K562 (cell line): ENCODE measurements at regions not wholly inside any gene's neighbourhood (a gene's known extent, or its start where the extent isn't known, plus 50 kb on each side); places are given as distances from the start of the nearest gene placed in this dataset.

Source experiments
- ATAC-seq: fragments of 200-7000 bp; cut with Tn5 transposase; 3 replicates; pipeline ENCODE4 v1.9.1; 2020; ENCODE audit warnings: moderate library complexity
- BruUV-seq: library from RNA; stranded (reverse); fragments of 400-500 nt; replicated peaks from 2 replicates; lab custom pipeline; 2021; lab: Mats Ljungman, UMichigan
- CTCF ChIA-PET: fragments of 300-600 bp; formaldehyde crosslinking; extraction: SDS; loops from one replicate; lab custom pipeline; 2021; ENCODE audit warnings: low intra/inter-chr PET ratio; lab: Yijun Ruan, JAX
- POLR2A ChIA-PET: fragments of 300-600, 350-650 bp; sonication (Branson Sonifier 250); formaldehyde crosslinking; extraction: SDS; loops from one replicate; lab custom pipeline; 2021; ENCODE audit warnings: antibody characterized with exemption, inconsistent platforms; lab: Yijun Ruan, JAX
- DNase-seq, 4 experiments: peaks; one replicate each; pipeline versions ENCODE4 v3.0.0 to v3.0.0-alpha.2; 2011 to 2018; ENCODE audit warnings: low spot score in 3 of 4, mixed read lengths in 3 of 4; ENCODE audit errors: extremely low read depth in 1 of 4
- FAIRE-seq: peaks from 2 replicates; lab custom pipeline; 2011; peaks lifted over from hg19 to GRCh38; lab: Jason Lieb, UNC
- H2AFZ ChIP-seq: 2 replicates; pipeline ENCODE4 v1.6.0; 2011; ENCODE audit warnings: low read depth, low read length, control low read depth, inconsistent platforms
- H3K27ac ChIP-seq: fragments of 200-600 bp; 3 replicates; pipeline ENCODE4 v1.8.0; 2011; ENCODE audit warnings: low read depth, mild to moderate bottlenecking, control low read depth, inconsistent platforms, low read length, moderate library complexity, mixed read lengths; ENCODE audit errors: extremely low read depth
- H3K27me3 ChIP-seq, 2 experiments: fragments of 300-600 bp in 1 of 2; 2 replicates in 1 of 2; 3 replicates in 1 of 2; pipeline versions ENCODE4 v1.6.0 to v1.8.0; 2011; ENCODE audit warnings: inconsistent platforms in 2 of 2, low read length in 2 of 2, mild to moderate bottlenecking in 1 of 2, mixed read lengths in 1 of 2, moderate library complexity in 1 of 2; ENCODE audit not compliant: control insufficient read depth in 2 of 2, insufficient read depth in 2 of 2
- H3K36me3 ChIP-seq: fragments of 300-600 bp; 3 replicates; pipeline ENCODE4 v1.8.0; 2011; ENCODE audit warnings: mild to moderate bottlenecking, low read length, inconsistent platforms; ENCODE audit not compliant: control insufficient read depth, insufficient read depth
- H3K4me1 ChIP-seq, 2 experiments: fragments of 200-600 bp in 1 of 2; replicated peaks in 1 of 2; 2 replicates in 1 of 2; 3 replicates in 1 of 2; pipeline versions ENCODE4 v1.5.1 to v1.8.0; 2011; ENCODE audit warnings: inconsistent platforms in 2 of 2, low read length in 2 of 2, mild to moderate bottlenecking in 1 of 2, mixed read lengths in 1 of 2, moderate library complexity in 1 of 2; ENCODE audit not compliant: control insufficient read depth in 2 of 2, insufficient read depth in 2 of 2
- H3K4me2 ChIP-seq: 2 replicates; pipeline ENCODE4 v1.6.1; 2011; ENCODE audit warnings: low read length, control low read depth, inconsistent platforms, mixed read lengths; ENCODE audit not compliant: insufficient read depth
- H3K4me3 ChIP-seq: fragments of 200-600 bp; sonication (generic), shearing (Covaris generic); 2 replicates; pipeline ENCODE4 v1.5.1; 2016; ENCODE audit warnings: control low read depth, inconsistent platforms
- H3K79me2 ChIP-seq: fragments of 200-600 bp; 3 replicates; pipeline ENCODE4 v1.8.0; 2011; ENCODE audit warnings: low read length, inconsistent platforms; ENCODE audit not compliant: control insufficient read depth, insufficient read depth
- H3K9ac ChIP-seq, 2 experiments: 2 replicates each; pipeline versions ENCODE4 v1.6.0 to v1.6.1; 2011; ENCODE audit warnings: low read depth in 2 of 2, low read length in 2 of 2, control low read depth in 1 of 2, inconsistent platforms in 1 of 2, mild to moderate bottlenecking in 1 of 2, mixed read lengths in 1 of 2; ENCODE audit not compliant: insufficient read depth in 1 of 2
- H3K9me1 ChIP-seq: one replicate; pipeline ENCODE4 v1.6.0; 2011; ENCODE audit warnings: inconsistent platforms, mild to moderate bottlenecking, low read length, moderate library complexity; ENCODE audit not compliant: control insufficient read depth, insufficient read depth
- H3K9me3 ChIP-seq: replicated peaks from 2 replicates; pipeline ENCODE4 v1.5.1; 2011; ENCODE audit warnings: low read depth, low read length, inconsistent platforms; ENCODE audit not compliant: control insufficient read depth, insufficient read depth
- H4K20me1 ChIP-seq: replicated peaks from 2 replicates; pipeline ENCODE4 v1.6.1; 2011; ENCODE audit warnings: low read length, inconsistent platforms, mixed read lengths; ENCODE audit not compliant: control insufficient read depth, insufficient read depth
- ARID1B ChIP-seq: fragments of 450-650 bp; IDR thresholded peaks from 2 replicates; pipeline ENCODE4 v1.6.1; 2016; ENCODE audit warnings: antibody characterized with exemption, mild to moderate bottlenecking, inconsistent platforms
- ATF1 ChIP-seq, 2 experiments: fragments of 450-650 bp in 1 of 2; IDR thresholded peaks; 2 replicates each; pipeline ENCODE4 v1.6.1; 2016; ENCODE audit warnings: missing compliant biosample characterization in 1 of 2, missing genetic modification characterization in 1 of 2
- HMGXB4 ChIP-seq: sonication (generic); formaldehyde crosslinking; IDR thresholded peaks from 2 replicates; pipeline ENCODE4 v1.8.1; 2023; ENCODE audit warnings: mild to moderate bottlenecking, missing genetic modification reagents
- NCOA4 ChIP-seq: fragments of 450-650 bp; IDR thresholded peaks from 2 replicates; pipeline ENCODE4 v1.6.1; 2018; ENCODE audit warnings: mild to moderate bottlenecking; ENCODE audit not compliant: partially characterized antibody
- NRF1 ChIP-seq, 2 experiments: fragments of 450-650 bp; IDR thresholded peaks in 1 of 2; conservative IDR thresholded peaks in 1 of 2; 2 replicates each; pipeline ENCODE4 v1.6.1; 2014; ENCODE audit warnings: mild to moderate bottlenecking in 2 of 2
- POLR2G ChIP-seq: fragments of 200-400 bp; formaldehyde crosslinking; IDR thresholded peaks from 2 replicates; pipeline ENCODE4 v1.6.1; 2017; ENCODE audit warnings: low read depth, mild to moderate bottlenecking, antibody characterized with exemption, low read length, moderate library complexity
- SRSF9 ChIP-seq: fragments of 200-400 bp; formaldehyde crosslinking; IDR thresholded peaks from 2 replicates; pipeline ENCODE4 v1.6.1; 2017; ENCODE audit warnings: low read depth, low read length, borderline replicate concordance
- ZNF445 ChIP-seq: fragments of 250-450 bp; sonication (Bioruptor Pico); IDR thresholded peaks from 2 replicates; pipeline ENCODE4 v1.4.0; 2020; ENCODE audit warnings: low read depth, mild to moderate bottlenecking, moderate library complexity
- ZNF512 ChIP-seq: IDR thresholded peaks from 2 replicates; pipeline ENCODE4 v1.6.1; 2016; ENCODE audit warnings: missing genetic modification characterization, missing compliant biosample characterization
- ZNF592 ChIP-seq: fragments of 450-650 bp; IDR thresholded peaks from 2 replicates; pipeline ENCODE4 v1.6.1; 2017; ENCODE audit warnings: antibody characterized with exemption, mild to moderate bottlenecking
- ZNF696 ChIP-seq: fragments of 250-450 bp; sonication (Bioruptor Pico); conservative IDR thresholded peaks from 2 replicates; pipeline ENCODE4 v1.4.0; 2020; ENCODE audit warnings: mild to moderate bottlenecking, moderate library complexity
- in situ Hi-C: fragments of 300-500 bp; cut with MboI; formaldehyde crosslinking; loops from 4 replicates; pipeline ENCODE4 v1.15.0; 2018; ENCODE audit warnings: inconsistent platforms, mixed read lengths
- intact Hi-C: fragments of 100-400 bp; cut with micrococcal nuclease; formaldehyde crosslinking; loops from 2 replicates; pipeline ENCODE4 v1.14.2; 2022

GRCh38 chr1:106986603-106987002, 69.9 kb upstream of the PRMT6 start:
- FAIRE-seq: no peak
- intact Hi-C loops: no loop called here
- H3K79me2 ChIP-seq: no peaks in the 10 kb centered on the region
- no peaks in the 10 kb centered on the region for H3K9me1 ChIP-seq
- H3K4me3 ChIP-seq: no peak overlapping the region
- CTCF ChIA-PET: no interaction called here
- no peak overlapping the region for H3K27ac ChIP-seq
- TF ChIP-seq HMGXB4: no peak
- no peak for TF ChIP-seq ZNF696 (CRISPR knock-in tag)
- no peak for TF ChIP-seq ATF1 (CRISPR knock-in tag; IDR thresholded peaks at IDR 0.05)
- TF ChIP-seq ATF1 (tag; IDR thresholded peaks at IDR 0.05): no peak
- TF ChIP-seq ZNF592: no peak
- TF ChIP-seq ARID1B: no peak
- TF ChIP-seq NRF1 (conservative IDR thresholded peaks at IDR 0.05 in 1 of 2, IDR thresholded peaks at IDR 0.05 in 1 of 2): no peak
- no peak for TF ChIP-seq SRSF9
- TF ChIP-seq NCOA4: no peak
- TF ChIP-seq ZNF445: no peak
- no peak for TF ChIP-seq POLR2G
- no peak for TF ChIP-seq ZNF512
- H2AFZ ChIP-seq: no peak overlapping the region
- no peaks in the 10 kb centered on the region for H3K27me3 ChIP-seq
- no peaks in the 10 kb centered on the region for H3K9me3 ChIP-seq
- no peaks in the 10 kb centered on the region for H4K20me1 ChIP-seq
- no TSS peak for BruUV-seq
- no peak overlapping the region for H3K9ac ChIP-seq
- H3K4me1 ChIP-seq: no peaks in the 10 kb centered on the region
- H3K4me2 ChIP-seq: no peak overlapping the region
- no peaks in the 10 kb centered on the region for H3K36me3 ChIP-seq
- no peak for DNase-seq
- ATAC-seq: no peak
- in situ Hi-C loops: no loop called here
- POLR2A ChIA-PET: no interaction called here
